ENCODE measurements at regions not wholly inside any gene's neighbourhood (a gene's known extent, or its start where the extent isn't known, plus 50 kb on each side); places are given as distances from the start of the nearest gene placed in this dataset.
"Not testable (repeated sequence)": the region's sequence is repeated elsewhere in the genome, so short reads cannot be mapped to it uniquely, and the experiment has no call there.

GRCh38 chr6:141956046-141956761 lies 176.5 kb upstream of the GJE1 start:
- Histone ChIP-seq H3K9me3 (ENCODE audit: severe bottlenecking) (no peaks in the 10 kb centered on the region), H3K27me3 (ENCODE audit: insufficient read depth, poor library complexity, severe bottlenecking) (no peaks in the 10 kb centered on the region), H3K36me3 (ENCODE audit: low read depth) (no peaks in the 10 kb centered on the region), H3K4me3 (ENCODE audit: severe bottlenecking) (no peak overlapping the region), H3K27ac (ENCODE audit: poor library complexity, severe bottlenecking) (no peak overlapping the region), H3K4me1 (ENCODE audit: insufficient read depth, poor library complexity, severe bottlenecking) (no peaks in the 10 kb centered on the region)
- TF ChIP-seq CTCF (IDR thresholded peaks at IDR 0.05; ENCODE audit: poor library complexity, severe bottlenecking) = no peak
- ATAC-seq (ENCODE audit: low read depth) (no peak), DNase-seq (ENCODE audit: low spot score) (no peak)

- peaks cover 4% of the 10 kb centered on the region for H3K27me3 ChIP-seq (ENCODE audit: insufficient read depth, poor library complexity, severe bottlenecking)
- no peaks in the 10 kb centered on the region for H3K4me1 ChIP-seq (ENCODE audit: insufficient read depth, poor library complexity, severe bottlenecking)
- TF ChIP-seq CTCF (IDR thresholded peaks at IDR 0.05; ENCODE audit: poor library complexity, severe bottlenecking) = no peak
- DNase-seq (ENCODE audit: low spot score) (no peak), ATAC-seq (ENCODE audit: low read depth) (no peak)
- H3K36me3 ChIP-seq (ENCODE audit: low read depth) = no peaks in the 10 kb centered on the region
- H3K9me3 ChIP-seq (ENCODE audit: severe bottlenecking) = no peaks in the 10 kb centered on the region
- H3K4me3 ChIP-seq (ENCODE audit: severe bottlenecking) = no peak overlapping the region
- no peak overlapping the region for H3K27ac ChIP-seq (ENCODE audit: poor library complexity, severe bottlenecking)
These were observed 179.7 kb upstream of the GJE1 start for GRCh38 chr6:141953072-141953471.

GRCh38 chr6:141946502-141946901 lies 186.2 kb upstream of the GJE1 start:
- ATAC-seq (ENCODE audit: low read depth) = no peak
- no peak for DNase-seq (ENCODE audit: low spot score)

GRCh38 chr6:141938664-141939063 lies 194.1 kb upstream of the GJE1 start:
- DNase-seq (ENCODE audit: low spot score) (no peak), ATAC-seq (ENCODE audit: low read depth) (no peak)
- Histone ChIP-seq H3K4me3 (ENCODE audit: severe bottlenecking) (no peak overlapping the region), H3K4me1 (ENCODE audit: insufficient read depth, poor library complexity, severe bottlenecking) (no peaks in the 10 kb centered on the region), H3K9me3 (ENCODE audit: severe bottlenecking) (no peaks in the 10 kb centered on the region), H3K36me3 (ENCODE audit: low read depth) (no peaks in the 10 kb centered on the region), H3K27ac (ENCODE audit: poor library complexity, severe bottlenecking) (no peak overlapping the region), H3K27me3 (ENCODE audit: insufficient read depth, poor library complexity, severe bottlenecking) (no peaks in the 10 kb centered on the region)
- no peak for TF ChIP-seq CTCF (IDR thresholded peaks at IDR 0.05; ENCODE audit: poor library complexity, severe bottlenecking)

More at GRCh38 chr6:141946502-141946901, 186.2 kb upstream of the GJE1 start:
- TF ChIP-seq CTCF (IDR thresholded peaks at IDR 0.05; ENCODE audit: poor library complexity, severe bottlenecking) = no peak
- Histone ChIP-seq H3K27me3 (ENCODE audit: insufficient read depth, poor library complexity, severe bottlenecking) (peaks cover 4% of the 10 kb centered on the region), H3K36me3 (ENCODE audit: low read depth) (no peaks in the 10 kb centered on the region), H3K4me3 (ENCODE audit: severe bottlenecking) (no peak overlapping the region), H3K27ac (ENCODE audit: poor library complexity, severe bottlenecking) (no peak overlapping the region), H3K9me3 (ENCODE audit: severe bottlenecking) (no peaks in the 10 kb centered on the region), H3K4me1 (ENCODE audit: insufficient read depth, poor library complexity, severe bottlenecking) (no peaks in the 10 kb centered on the region)

GRCh38 chr6:141932685-141933084 lies 200.0 kb upstream of the GJE1 start:
- H3K36me3 ChIP-seq (ENCODE audit: low read depth) = no peaks in the 10 kb centered on the region
- no peak for DNase-seq (ENCODE audit: low spot score)

GRCh38 chr6:141926200-141926900 lies 206.4 kb upstream of the GJE1 start:
- H3K9me3 ChIP-seq (ENCODE audit: severe bottlenecking); ATAC-seq (ENCODE audit: low read depth); H3K27ac ChIP-seq (ENCODE audit: poor library complexity, severe bottlenecking); H3K36me3 ChIP-seq (ENCODE audit: low read depth); H3K4me3 ChIP-seq (ENCODE audit: severe bottlenecking); H3K27me3 ChIP-seq (ENCODE audit: insufficient read depth, poor library complexity, severe bottlenecking); DNase-seq (ENCODE audit: low spot score); H3K4me1 ChIP-seq (ENCODE audit: insufficient read depth, poor library complexity, severe bottlenecking): not testable (repeated sequence)

More at GRCh38 chr6:141932685-141933084, 200.0 kb upstream of the GJE1 start:
- Histone ChIP-seq H3K9me3 (ENCODE audit: severe bottlenecking) (no peaks in the 10 kb centered on the region), H3K27me3 (ENCODE audit: insufficient read depth, poor library complexity, severe bottlenecking) (no peaks in the 10 kb centered on the region), H3K4me1 (ENCODE audit: insufficient read depth, poor library complexity, severe bottlenecking) (no peaks in the 10 kb centered on the region), H3K27ac (ENCODE audit: poor library complexity, severe bottlenecking) (no peak overlapping the region), H3K4me3 (ENCODE audit: severe bottlenecking) (no peak overlapping the region)
- no peak for ATAC-seq (ENCODE audit: low read depth)
- no peak for TF ChIP-seq CTCF (IDR thresholded peaks at IDR 0.05; ENCODE audit: poor library complexity, severe bottlenecking)

Data from RWPE2 (cell line).